ENCODE measurements at regions not wholly inside any gene's neighbourhood (a gene's known extent, or its start where the extent isn't known, plus 50 kb on each side); places are given as distances from the start of the nearest gene placed in this dataset.

- H3K36me3 ChIP-seq (ENCODE audit: control insufficient read depth, insufficient read depth, low read length) = no peaks in the 10 kb centered on the region
- no peaks in the 10 kb centered on the region for H3K9me3 ChIP-seq (ENCODE audit: control insufficient read depth, low read length)
- no peaks in the 10 kb centered on the region for H3K4me1 ChIP-seq (ENCODE audit: control insufficient read depth, insufficient read depth, low read length, poor library complexity, severe bottlenecking)
- no peak overlapping the region for H3K27ac ChIP-seq (ENCODE audit: low read depth, low read length, severe bottlenecking)
- H3K4me3 ChIP-seq (ENCODE audit: extremely low read depth, insufficient read depth, low read length, poor library complexity, severe bottlenecking) = no peak overlapping the region
Observed at GRCh38 chr1:70667494-70668170, 256.6 kb downstream of the CTH start.

GRCh38 chr1:70671006-70671405, 259.9 kb downstream of the CTH start:
- Histone ChIP-seq H3K4me1 (ENCODE audit: control insufficient read depth, insufficient read depth, low read length, poor library complexity, severe bottlenecking) (peaks cover 4% of the 10 kb centered on the region), H3K36me3 (ENCODE audit: control insufficient read depth, insufficient read depth, low read length) (no peaks in the 10 kb centered on the region), H3K27ac (ENCODE audit: low read depth, low read length, severe bottlenecking) (no peak overlapping the region), H3K4me3 (ENCODE audit: extremely low read depth, insufficient read depth, low read length, poor library complexity, severe bottlenecking) (no peak overlapping the region), H3K9me3 (ENCODE audit: control insufficient read depth, low read length) (no peaks in the 10 kb centered on the region)
- 33 to 58% methylated on average over 1 to 2 of the region's 4 CpGs for WGBS, 2 experiments (ENCODE audit: insufficient coverage in 2 of 2)

GRCh38 chr1:70672442-70672888, 261.4 kb downstream of the CTH start:
- Histone ChIP-seq H3K9me3 (ENCODE audit: control insufficient read depth, low read length) (no peaks in the 10 kb centered on the region), H3K4me1 (ENCODE audit: control insufficient read depth, insufficient read depth, low read length, poor library complexity, severe bottlenecking) (peaks cover 6% of the 10 kb centered on the region), H3K36me3 (ENCODE audit: control insufficient read depth, insufficient read depth, low read length) (no peaks in the 10 kb centered on the region), H3K4me3 (ENCODE audit: extremely low read depth, insufficient read depth, low read length, poor library complexity, severe bottlenecking) (no peak overlapping the region), H3K27ac (ENCODE audit: low read depth, low read length, severe bottlenecking) (no peak overlapping the region)
- WGBS, 2 experiments (ENCODE audit: insufficient coverage in 2 of 2) = no CpG with 5 or more reads among the region's 3 CpGs

- Histone ChIP-seq H3K4me1 (ENCODE audit: control insufficient read depth, insufficient read depth, low read length, poor library complexity, severe bottlenecking) (peaks cover 6% of the 10 kb centered on the region), H3K36me3 (ENCODE audit: control insufficient read depth, insufficient read depth, low read length) (no peaks in the 10 kb centered on the region), H3K4me3 (ENCODE audit: extremely low read depth, insufficient read depth, low read length, poor library complexity, severe bottlenecking) (no peak overlapping the region), H3K9me3 (ENCODE audit: control insufficient read depth, low read length) (no peaks in the 10 kb centered on the region), H3K27ac (ENCODE audit: low read depth, low read length, severe bottlenecking) (no peak overlapping the region)
- WGBS, 2 experiments (ENCODE audit: insufficient coverage in 2 of 2) = 80% methylated on average over 1 of the region's 3 CpGs; no CpG with 5 or more reads in 1 of the 2 experiments
Observed at GRCh38 chr1:70674941-70675685, 264.0 kb downstream of the CTH start.

GRCh38 chr1:70675737-70676156, 264.7 kb downstream of the CTH start:
- no peak overlapping the region for H3K4me3 ChIP-seq (ENCODE audit: extremely low read depth, insufficient read depth, low read length, poor library complexity, severe bottlenecking)
- H3K36me3 ChIP-seq (ENCODE audit: control insufficient read depth, insufficient read depth, low read length) = no peaks in the 10 kb centered on the region
- no peaks in the 10 kb centered on the region for H3K9me3 ChIP-seq (ENCODE audit: control insufficient read depth, low read length)
- WGBS, 2 experiments (ENCODE audit: insufficient coverage in 2 of 2) = 32 to 51% methylated on average over 2 to 4 of the region's 5 CpGs
- H3K27ac ChIP-seq (ENCODE audit: low read depth, low read length, severe bottlenecking) = no peak overlapping the region
- peaks cover 6% of the 10 kb centered on the region for H3K4me1 ChIP-seq (ENCODE audit: control insufficient read depth, insufficient read depth, low read length, poor library complexity, severe bottlenecking)

GRCh38 chr1:70685300-70686286, 274.5 kb downstream of the CTH start:
- Histone ChIP-seq H3K4me3 (ENCODE audit: extremely low read depth, insufficient read depth, low read length, poor library complexity, severe bottlenecking) (no peak overlapping the region), H3K4me1 (ENCODE audit: control insufficient read depth, insufficient read depth, low read length, poor library complexity, severe bottlenecking) (no peaks in the 10 kb centered on the region), H3K27ac (ENCODE audit: low read depth, low read length, severe bottlenecking) (no peak overlapping the region), H3K9me3 (ENCODE audit: control insufficient read depth, low read length) (no peaks in the 10 kb centered on the region), H3K36me3 (ENCODE audit: control insufficient read depth, insufficient read depth, low read length) (no peaks in the 10 kb centered on the region)
- WGBS, 2 experiments (ENCODE audit: insufficient coverage in 2 of 2) = 82 to 90% methylated on average over 4 to 11 of the region's 13 CpGs

- no CpG with 5 or more reads among the region's 1 CpG for WGBS, 2 experiments (ENCODE audit: insufficient coverage in 2 of 2)
Observed at GRCh38 chr1:70688580-70688979, 277.5 kb downstream of the CTH start.

GRCh38 chr1:70706381-70707037, 295.4 kb downstream of the CTH start:
- 67 to 79% methylated on average over 25 to 28 of the region's 33 CpGs for WGBS, 2 experiments (ENCODE audit: insufficient coverage in 2 of 2)
- Histone ChIP-seq H3K36me3 (ENCODE audit: control insufficient read depth, insufficient read depth, low read length) (no peaks in the 10 kb centered on the region), H3K4me3 (ENCODE audit: extremely low read depth, insufficient read depth, low read length, poor library complexity, severe bottlenecking) (no peak overlapping the region), H3K4me1 (ENCODE audit: control insufficient read depth, insufficient read depth, low read length, poor library complexity, severe bottlenecking) (no peaks in the 10 kb centered on the region), H3K27ac (ENCODE audit: low read depth, low read length, severe bottlenecking) (no peak overlapping the region), H3K9me3 (ENCODE audit: control insufficient read depth, low read length) (no peaks in the 10 kb centered on the region)

More at GRCh38 chr1:70688580-70688979, 277.5 kb downstream of the CTH start:
- no peaks in the 10 kb centered on the region for H3K36me3 ChIP-seq (ENCODE audit: control insufficient read depth, insufficient read depth, low read length)
- no peaks in the 10 kb centered on the region for H3K4me1 ChIP-seq (ENCODE audit: control insufficient read depth, insufficient read depth, low read length, poor library complexity, severe bottlenecking)
- H3K9me3 ChIP-seq (ENCODE audit: control insufficient read depth, low read length) = no peaks in the 10 kb centered on the region
- no peak overlapping the region for H3K4me3 ChIP-seq (ENCODE audit: extremely low read depth, insufficient read depth, low read length, poor library complexity, severe bottlenecking)
- no peak overlapping the region for H3K27ac ChIP-seq (ENCODE audit: low read depth, low read length, severe bottlenecking)

- no peaks in the 10 kb centered on the region for H3K9me3 ChIP-seq (ENCODE audit: control insufficient read depth, low read length)
- H3K36me3 ChIP-seq (ENCODE audit: control insufficient read depth, insufficient read depth, low read length) = no peaks in the 10 kb centered on the region
- no peaks in the 10 kb centered on the region for H3K4me1 ChIP-seq (ENCODE audit: control insufficient read depth, insufficient read depth, low read length, poor library complexity, severe bottlenecking)
- no peak overlapping the region for H3K27ac ChIP-seq (ENCODE audit: low read depth, low read length, severe bottlenecking)
- H3K4me3 ChIP-seq (ENCODE audit: extremely low read depth, insufficient read depth, low read length, poor library complexity, severe bottlenecking) = no peak overlapping the region
Observed at GRCh38 chr1:70707214-70707613, 296.1 kb downstream of the CTH start.

GRCh38 chr1:70714149-70714548, 303.1 kb downstream of the CTH start:
- no peak overlapping the region for H3K27ac ChIP-seq (ENCODE audit: low read depth, low read length, severe bottlenecking)
- 72 to 82% methylated on average over 1 to 2 of the region's 2 CpGs for WGBS, 2 experiments (ENCODE audit: insufficient coverage in 2 of 2)
- no peaks in the 10 kb centered on the region for H3K4me1 ChIP-seq (ENCODE audit: control insufficient read depth, insufficient read depth, low read length, poor library complexity, severe bottlenecking)
- H3K9me3 ChIP-seq (ENCODE audit: control insufficient read depth, low read length) = no peaks in the 10 kb centered on the region
- no peaks in the 10 kb centered on the region for H3K36me3 ChIP-seq (ENCODE audit: control insufficient read depth, insufficient read depth, low read length)
- no peak overlapping the region for H3K4me3 ChIP-seq (ENCODE audit: extremely low read depth, insufficient read depth, low read length, poor library complexity, severe bottlenecking)
